Posterior cingulate gyrus (tissue), 11 donors: ENCODE measurements at regions not wholly inside any gene's neighbourhood (a gene's known extent, or its start where the extent isn't known, plus 50 kb on each side); places are given as distances from the start of the nearest gene placed in this dataset.
"Not testable (repeated sequence)": the region's sequence is repeated elsewhere in the genome, so short reads cannot be mapped to it uniquely, and the experiment has no call there.

Experiments used
- DNase-seq, 10 donors: peaks; one replicate each; pipeline versions ENCODE4 v3.0.0 to v3.0.0-alpha.2; 2020 to 2021; ENCODE audit warnings: mixed read lengths in 3 of 10
- intact Hi-C: fragments of 100-400 bp; cut with DNase I; formaldehyde crosslinking; loops from one replicate; pipeline ENCODE4 v1.15.1; 2023

- intact Hi-C loops: no loop called here
- DNase-seq: no peak
Measured at GRCh38 chr5:116970318-116970717, 395.7 kb upstream of the SEMA6A start.

GRCh38 chr5:116964438-116964837 lies 389.8 kb upstream of the SEMA6A start:
- DNase-seq: no peak
- intact Hi-C loops: no loop called here

GRCh38 chr5:116961021-116961420 lies 386.4 kb upstream of the SEMA6A start:
- intact Hi-C loops: no loop called here
- DNase-seq: no peak

- intact Hi-C loops: no loop called here
- DNase-seq: no peak
Measured at GRCh38 chr5:116959843-116960242, 385.2 kb upstream of the SEMA6A start.

GRCh38 chr5:116953251-116953930 lies 378.8 kb upstream of the SEMA6A start:
- intact Hi-C loops: no loop called here
- peak in 6 of 10 donors; percentile 6 to 58 (median 18) for DNase-seq

GRCh38 chr5:116951219-116951618 lies 376.6 kb upstream of the SEMA6A start:
- intact Hi-C loops: no loop called here
- no peak for DNase-seq

- intact Hi-C loops: loop anchor here (5.0 kb wide), 1 partner anchor 371 kb away; no protein-coding TSS in a partner anchor
- DNase-seq: peak in 7 of 10 donors; percentile 11 to 87 (median 56)
Measured at GRCh38 chr5:116947691-116948528, 373.3 kb upstream of the SEMA6A start.

GRCh38 chr5:116945613-116946382 lies 371.2 kb upstream of the SEMA6A start:
- intact Hi-C loops: loop anchor here (5.0 kb wide), 1 partner anchor 368 kb away; no protein-coding TSS in a partner anchor
- DNase-seq: not testable (repeated sequence)

- DNase-seq: peak in 1 of 10 donors; percentile 44
- intact Hi-C loops: no loop called here
Measured at GRCh38 chr5:116944183-116944582, 369.6 kb upstream of the SEMA6A start.

- no peak for DNase-seq
- intact Hi-C loops: no loop called here
Measured at GRCh38 chr5:116942622-116943021, 368.0 kb upstream of the SEMA6A start.

- intact Hi-C loops: no loop called here
Measured at GRCh38 chr5:116939641-116940040, 365.0 kb upstream of the SEMA6A start.

GRCh38 chr5:116938488-116938887 lies 363.9 kb upstream of the SEMA6A start:
- peak in 5 of 10 donors; percentile 3 to 71 (median 41) for DNase-seq
- intact Hi-C loops: no loop called here

More at GRCh38 chr5:116939641-116940040, 365.0 kb upstream of the SEMA6A start:
- DNase-seq: peak in 1 of 10 donors; percentile 11

GRCh38 chr5:116935561-116936162 lies 361.0 kb upstream of the SEMA6A start:
- intact Hi-C loops: no loop called here
- DNase-seq: no peak

- intact Hi-C loops: no loop called here
- DNase-seq: no peak
Measured at GRCh38 chr5:116930616-116931015, 356.0 kb upstream of the SEMA6A start.

GRCh38 chr5:116923344-116923743 lies 348.7 kb upstream of the SEMA6A start:
- intact Hi-C loops: no loop called here

GRCh38 chr5:116922532-116922931 lies 347.9 kb upstream of the SEMA6A start:
- intact Hi-C loops: no loop called here
- no peak for DNase-seq

More at GRCh38 chr5:116923344-116923743, 348.7 kb upstream of the SEMA6A start:
- DNase-seq: no peak

GRCh38 chr5:116914869-116915504 lies 340.4 kb upstream of the SEMA6A start:
- no peak for DNase-seq

GRCh38 chr5:116912221-116912620 lies 337.6 kb upstream of the SEMA6A start:
- DNase-seq: no peak
- intact Hi-C loops: no loop called here

More at GRCh38 chr5:116914869-116915504, 340.4 kb upstream of the SEMA6A start:
- intact Hi-C loops: no loop called here

GRCh38 chr5:116911074-116911473 lies 336.5 kb upstream of the SEMA6A start:
- no peak for DNase-seq
- intact Hi-C loops: no loop called here

- intact Hi-C loops: no loop called here
- no peak for DNase-seq
Measured at GRCh38 chr5:116908537-116908936, 333.9 kb upstream of the SEMA6A start.
